Posterior vena cava (tissue), 2 donors: ENCODE measurements at regions not wholly inside any gene's neighbourhood (a gene's known extent, or its start where the extent isn't known, plus 50 kb on each side); places are given as distances from the start of the nearest gene placed in this dataset.
A peak's percentile ranks its signal among the peaks of the same experiment; 100 is the strongest.
"Not testable (repeated sequence)": the region's sequence is repeated elsewhere in the genome, so short reads cannot be mapped to it uniquely, and the experiment has no call there.

Experiments used
- DNase-seq: peaks from one replicate; pipeline ENCODE4 v3.0.0-alpha.2; 2020; ENCODE audit warnings: low spot score
- intact Hi-C, 2 donors: fragments of 100-400 bp; cut with DNase I; formaldehyde crosslinking; loops; one replicate each; pipeline versions ENCODE4 v1.14.1 to v1.14.2; 2022 to 2023
- donor health status: DM: yes; HTN: yes; CAD: no.
- donor health status: DM: yes; HTN: yes; CAD: no.

- intact Hi-C loops, result no loop called here
- no peak for DNase-seq
Observed at GRCh38 chr14:27608377-27608776, 1010.5 kb upstream of the NOVA1 start.

GRCh38 chr14:27612121-27612520 lies 1014.3 kb upstream of the NOVA1 start:
- intact Hi-C loops, result no loop called here
- DNase-seq, result no peak

GRCh38 chr14:27613102-27613501 lies 1015.3 kb upstream of the NOVA1 start:
- no peak for DNase-seq
- intact Hi-C loops, result no loop called here

- no peak for DNase-seq
- intact Hi-C loops, result no loop called here
Observed at GRCh38 chr14:27623782-27624181, 1025.9 kb upstream of the NOVA1 start.

DNA sequence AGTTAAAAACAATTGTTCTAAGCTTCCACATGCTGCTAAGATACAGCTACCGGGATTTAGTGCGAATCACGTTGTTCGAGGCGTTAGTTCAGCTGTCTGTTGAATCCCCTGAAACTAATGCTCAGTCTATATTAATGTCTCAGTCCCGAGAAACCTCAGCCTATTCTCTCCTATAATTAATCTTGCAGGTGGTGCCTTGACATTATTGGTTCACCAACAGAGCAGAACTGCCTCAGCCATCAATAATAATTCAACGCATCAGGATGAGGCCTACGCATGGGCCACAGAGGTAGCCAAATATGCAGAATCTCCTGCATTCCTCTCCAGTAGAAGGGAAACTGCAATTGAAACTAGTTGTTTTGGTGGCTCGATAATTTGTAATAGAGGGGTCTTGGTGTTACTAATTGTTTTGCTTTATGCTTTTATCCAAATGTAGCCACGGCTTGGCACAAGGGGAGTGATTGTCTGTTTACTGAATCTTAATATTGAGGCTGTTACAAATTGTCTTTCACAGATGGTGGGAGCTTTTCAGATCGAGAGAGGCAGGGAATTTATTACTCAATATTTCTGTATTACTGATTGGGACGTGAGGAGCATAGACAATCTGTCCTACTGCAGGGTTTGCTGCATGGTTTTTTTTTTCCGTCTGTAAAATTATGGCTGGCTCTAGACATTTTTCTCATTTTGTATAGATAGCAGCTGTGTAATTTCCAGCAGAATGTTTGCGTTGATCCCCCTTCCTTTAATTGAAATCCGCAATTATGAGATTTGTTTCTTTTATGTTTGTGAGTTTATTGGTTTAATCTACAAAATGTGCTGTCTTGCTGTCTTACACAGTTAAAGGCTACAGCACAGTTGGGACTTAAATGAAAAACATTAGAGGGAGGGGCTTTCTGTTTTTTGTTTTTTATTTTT lies 1036.5 kb upstream of the NOVA1 start:
- intact Hi-C loops, result no loop called here
- no peak for DNase-seq

DNA sequence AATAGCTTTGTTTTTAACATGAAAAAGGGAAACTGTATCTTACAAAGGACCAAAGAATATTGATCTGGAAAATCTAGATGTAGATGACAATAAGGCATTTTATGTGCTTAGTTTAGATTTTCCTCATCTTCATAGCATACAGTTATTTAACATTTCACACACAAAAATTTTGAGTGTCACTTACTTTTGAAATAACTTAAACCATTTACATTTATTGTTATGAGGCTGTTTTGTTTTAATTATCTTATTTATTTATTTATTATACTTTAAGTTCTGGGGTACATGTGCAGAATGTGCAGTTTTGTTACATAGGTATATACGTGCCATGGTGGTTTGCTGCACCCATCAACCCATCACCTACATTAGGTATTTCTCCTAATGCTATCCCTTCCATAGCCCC lies 1042.9 kb upstream of the NOVA1 start:
- intact Hi-C loops, DNase-seq: not testable (repeated sequence)

DNA sequence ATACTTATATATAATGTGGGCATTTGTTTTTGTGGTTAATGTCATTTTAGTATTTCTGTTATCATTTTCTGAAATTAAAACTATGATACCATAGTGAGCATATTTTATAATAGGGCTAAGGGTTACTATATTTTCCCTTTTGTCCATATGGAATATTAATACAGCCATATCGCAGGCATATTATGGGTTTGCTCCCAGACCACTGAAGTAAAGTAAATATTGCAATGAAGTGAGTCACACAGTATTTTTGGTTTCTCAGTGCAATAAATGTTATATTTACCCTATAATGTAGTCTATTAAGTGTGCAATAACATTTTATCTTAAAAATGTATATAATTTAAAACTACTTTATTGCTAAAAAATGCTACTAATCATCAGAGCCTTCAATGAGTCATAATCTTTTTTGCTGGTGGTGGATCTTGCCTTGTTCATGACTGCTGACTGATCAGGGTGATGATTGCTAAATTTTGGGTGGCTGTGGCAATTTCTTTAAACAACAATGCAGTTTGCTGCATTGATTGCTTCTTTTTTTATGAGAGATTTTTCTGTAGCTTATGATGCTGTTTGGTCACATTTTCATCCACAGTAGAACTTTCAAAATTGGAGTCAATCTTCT lies 1044.5 kb upstream of the NOVA1 start:
- DNase-seq, result no peak
- intact Hi-C loops, result no loop called here

GRCh38 chr14:27660683-27661082 lies 1062.8 kb upstream of the NOVA1 start:
- no peak for DNase-seq
- intact Hi-C loops, result no loop called here

- no peak for DNase-seq
- intact Hi-C loops, result no loop called here
Observed at GRCh38 chr14:27668531-27668930, 1070.7 kb upstream of the NOVA1 start.

- no peak for DNase-seq
- intact Hi-C loops, result loop anchor here in 1 of 2 donors (2.0 kb wide), 1 partner anchor 41 kb away; no protein-coding TSS in a partner anchor
Observed at GRCh38 chr14:27672047-27672446, 1074.2 kb upstream of the NOVA1 start.

DNA sequence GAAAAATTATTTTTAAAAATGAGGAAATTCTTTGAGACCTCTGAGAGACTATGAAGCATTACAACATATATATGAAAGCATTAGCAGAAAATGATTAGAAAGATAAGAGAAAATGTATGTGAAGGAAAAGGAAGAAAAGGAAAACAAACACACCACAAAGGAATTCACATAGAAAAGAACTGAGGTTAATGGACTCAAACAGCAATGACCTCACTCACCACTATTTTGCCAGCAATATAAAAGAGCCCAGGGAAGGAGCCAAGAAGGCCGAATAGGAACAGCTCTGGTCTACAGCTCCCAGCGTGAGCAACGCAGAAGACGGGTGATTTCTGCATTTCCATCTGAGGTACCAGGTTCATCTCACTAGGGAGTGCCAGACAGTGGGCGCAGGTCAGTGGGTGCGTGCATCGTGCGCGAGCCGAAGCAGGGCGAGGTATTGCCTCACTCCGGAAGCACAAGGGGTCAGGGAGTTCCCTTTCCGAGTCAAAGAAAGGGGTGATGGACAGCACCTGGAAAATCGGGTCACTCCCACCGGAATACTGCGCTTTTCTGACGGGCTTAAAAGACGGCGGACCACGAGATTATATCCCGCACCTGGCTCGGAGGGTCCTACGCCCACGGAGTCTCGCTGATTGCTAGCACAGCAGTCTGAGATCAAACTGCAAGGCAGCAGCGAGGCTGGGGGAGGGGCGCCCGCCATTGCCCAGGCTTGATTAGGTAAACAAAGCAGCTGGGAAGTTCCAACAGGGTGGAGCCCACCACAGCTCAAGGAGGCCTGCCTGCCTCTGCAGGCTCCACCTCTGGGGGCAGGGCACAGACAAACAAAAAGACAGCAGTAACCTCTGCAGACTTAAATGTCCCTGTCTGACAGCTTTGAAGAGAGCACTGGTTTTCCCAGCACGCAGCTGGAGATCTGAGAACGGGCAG lies 1075.2 kb upstream of the NOVA1 start:
- intact Hi-C loops, result loop anchor here in 1 of 2 donors (2.0 kb wide), 1 partner anchor 42 kb away; no protein-coding TSS in a partner anchor
- DNase-seq, result not testable (repeated sequence)

GRCh38 chr14:27686137-27686536 lies 1080.5 kb upstream of the FOXG1 start:
- DNase-seq, result no peak
- intact Hi-C loops, result no loop called here

- intact Hi-C loops, result no loop called here
- DNase-seq, result peak; percentile 57
Observed at GRCh38 chr14:27688841-27689444, 1077.6 kb upstream of the FOXG1 start.

GRCh38 chr14:27712364-27712763 lies 1054.2 kb upstream of the FOXG1 start:
- intact Hi-C loops, result no loop called here
- DNase-seq, result no peak

DNA sequence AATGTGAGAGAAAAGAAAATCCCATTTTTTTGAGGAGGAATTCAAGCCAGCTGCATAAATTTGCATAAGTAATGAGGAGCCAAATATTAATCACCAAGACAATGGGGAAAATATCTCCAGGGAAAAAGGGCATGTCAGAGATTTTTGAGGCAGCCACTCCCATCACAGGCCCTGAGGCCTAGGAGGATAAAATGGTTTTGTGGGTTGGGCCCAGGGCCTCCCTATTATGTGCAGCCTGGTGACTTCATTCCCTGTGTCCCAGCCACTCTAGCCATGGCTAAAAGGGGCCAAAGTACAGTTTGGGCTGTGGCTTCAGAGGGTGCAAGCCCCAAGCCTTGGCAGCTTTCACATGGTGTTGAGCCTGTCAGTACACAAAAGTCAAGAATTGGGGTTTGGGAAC lies 1051.0 kb upstream of the FOXG1 start:
- DNase-seq, result no peak
- intact Hi-C loops, result no loop called here

DNA sequence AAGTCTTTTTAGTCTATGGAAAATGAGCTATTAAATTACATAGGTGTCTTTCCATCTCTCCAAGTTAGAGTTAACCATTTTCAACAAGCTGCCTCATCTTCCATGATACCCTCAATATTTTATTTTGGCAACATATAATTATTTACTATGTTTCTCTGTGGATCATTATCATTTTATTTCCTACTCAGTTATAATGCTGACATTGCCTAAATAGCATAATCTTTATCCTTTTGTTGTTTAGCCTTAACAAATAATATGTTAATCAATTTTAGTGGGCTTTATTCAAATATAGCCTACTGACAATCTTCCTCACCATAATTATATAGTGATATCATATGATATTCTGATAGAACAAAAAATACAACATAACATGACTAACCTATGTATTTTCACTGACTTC lies 1044.8 kb upstream of the FOXG1 start:
- no peak for DNase-seq
- intact Hi-C loops, result no loop called here

DNA sequence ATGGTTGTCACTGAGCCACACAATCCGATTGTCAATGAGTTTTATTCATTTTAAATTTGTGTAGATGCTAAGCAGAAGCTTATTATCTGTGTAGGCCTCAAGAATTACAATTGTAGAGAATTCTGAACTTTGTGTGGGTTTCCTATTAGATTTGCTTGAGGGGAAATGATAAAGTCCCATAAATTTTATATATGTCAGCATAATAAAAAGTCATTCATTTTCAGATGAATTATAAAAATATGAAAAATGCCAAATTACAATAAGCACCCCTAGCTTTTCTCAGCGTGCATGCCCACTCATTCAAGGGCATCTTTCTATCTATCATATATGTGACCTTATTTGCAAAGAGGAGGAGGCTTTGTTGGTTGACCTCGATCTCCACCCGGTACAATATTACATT lies 1041.1 kb upstream of the FOXG1 start:
- no peak for DNase-seq
- intact Hi-C loops, result no loop called here

- DNase-seq, result no peak
- intact Hi-C loops, result no loop called here
Observed at GRCh38 chr14:27727251-27727770, 1039.3 kb upstream of the FOXG1 start.

GRCh38 chr14:27730204-27730603 lies 1036.4 kb upstream of the FOXG1 start:
- intact Hi-C loops, result no loop called here
- DNase-seq, result no peak
